ENCODE measurements at regions not wholly inside any gene's neighbourhood (a gene's known extent, or its start where the extent isn't known, plus 50 kb on each side); places are given as distances from the start of the nearest gene placed in this dataset.

- no peak for DNase-seq
Observed at GRCh38 chr12:125440399-125440798, 375.2 kb downstream of the AACS start.

- no peak for DNase-seq
Observed at GRCh38 chr12:125443341-125443740, 378.1 kb downstream of the AACS start.

- no peak for DNase-seq
Observed at GRCh38 chr12:125451408-125451807, 386.2 kb downstream of the AACS start.

- no peak for DNase-seq
Observed at GRCh38 chr12:125453751-125454150, 388.5 kb downstream of the AACS start.

- no peak for DNase-seq
Observed at GRCh38 chr12:125454291-125454690, 389.1 kb downstream of the AACS start.

GRCh38 chr12:125454786-125455480, 389.7 kb downstream of the AACS start:
- DNase-seq = no peak

- DNase-seq = no peak
Observed at GRCh38 chr12:125455556-125455955, 390.3 kb downstream of the AACS start.

- no peak for DNase-seq
Observed at GRCh38 chr12:125458552-125459268, 393.5 kb downstream of the AACS start.

GRCh38 chr12:125461831-125462230, 396.6 kb downstream of the AACS start:
- DNase-seq = no peak

GRCh38 chr12:125463386-125463785, 398.2 kb downstream of the AACS start:
- no peak for DNase-seq

- DNase-seq = no peak
Observed at GRCh38 chr12:125467363-125467762, 402.1 kb downstream of the AACS start.

- DNase-seq = no peak
Observed at GRCh38 chr12:125469683-125470082, 404.4 kb downstream of the AACS start.

GRCh38 chr12:125470838-125471783, 405.9 kb downstream of the AACS start:
- no peak for DNase-seq

- no peak for DNase-seq
Observed at GRCh38 chr12:125473501-125473900, 408.3 kb downstream of the AACS start.

- no peak for DNase-seq
Observed at GRCh38 chr12:125487336-125487735, 422.1 kb downstream of the AACS start.

GRCh38 chr12:125491553-125491952, 426.3 kb downstream of the AACS start:
- DNase-seq = no peak

GRCh38 chr12:125492354-125493270, 427.4 kb downstream of the AACS start:
- DNase-seq = no peak

- no peak for DNase-seq
Observed at GRCh38 chr12:125493704-125494308, 428.6 kb downstream of the AACS start.

- no peak for DNase-seq
Observed at GRCh38 chr12:125503128-125503527, 437.9 kb downstream of the AACS start.

GRCh38 chr12:125509195-125509594, 444.0 kb downstream of the AACS start:
- no peak for DNase-seq

GRCh38 chr12:125512541-125513298, 447.5 kb downstream of the AACS start:
- DNase-seq = no peak
